Stimulated activated CD4-positive, alpha-beta T cell treated with anti-CD3 and anti-CD28 coated beads, Interleukin-2, amount 100 ng/mL, for 4 hours (primary cell): ENCODE measurements at regions not wholly inside any gene's neighbourhood (a gene's known extent, or its start where the extent isn't known, plus 50 kb on each side); places are given as distances from the start of the nearest gene placed in this dataset.
"Not testable (repeated sequence)": the region's sequence is repeated elsewhere in the genome, so short reads cannot be mapped to it uniquely, and the experiment has no call there.

Source experiments
- DNase-seq: peaks from one replicate; pipeline ENCODE4 v3.0.0-alpha.2; 2020; ENCODE audit warnings: low read depth

GRCh38 chr3:104396974-104397669 is 969.6 kb upstream of the ALCAM start:
- no peak for DNase-seq

GRCh38 chr3:104397713-104398112 is 969.0 kb upstream of the ALCAM start:
- no peak for DNase-seq

GRCh38 chr3:104402902-104403301 is 963.8 kb upstream of the ALCAM start:
- no peak for DNase-seq

- DNase-seq = no peak
These were observed 955.0 kb upstream of the ALCAM start for GRCh38 chr3:104411757-104412156.

GRCh38 chr3:104412608-104413580 is 953.8 kb upstream of the ALCAM start:
- no peak for DNase-seq

GRCh38 chr3:104428337-104428925 is 938.3 kb upstream of the ALCAM start:
- no peak for DNase-seq

GRCh38 chr3:104429727-104430126 is 937.0 kb upstream of the ALCAM start:
- DNase-seq = no peak

- DNase-seq = no peak
These were observed 930.2 kb upstream of the ALCAM start for GRCh38 chr3:104436506-104436905.

GRCh38 chr3:104437131-104437750 is 929.5 kb upstream of the ALCAM start:
- no peak for DNase-seq

- no peak for DNase-seq
These were observed 928.8 kb upstream of the ALCAM start for GRCh38 chr3:104437891-104438290.

- DNase-seq = no peak
These were observed 928.0 kb upstream of the ALCAM start for GRCh38 chr3:104438706-104439105.

- DNase-seq = not testable (repeated sequence)
These were observed 921.3 kb upstream of the ALCAM start for GRCh38 chr3:104445252-104445919.

GRCh38 chr3:104447681-104448080 is 919.0 kb upstream of the ALCAM start:
- DNase-seq = no peak

GRCh38 chr3:104452697-104453096 is 914.0 kb upstream of the ALCAM start:
- DNase-seq = no peak

GRCh38 chr3:104458657-104459056 is 908.1 kb upstream of the ALCAM start:
- DNase-seq = no peak

- no peak for DNase-seq
These were observed 906.0 kb upstream of the ALCAM start for GRCh38 chr3:104460477-104461406.

- DNase-seq = no peak
These were observed 905.3 kb upstream of the ALCAM start for GRCh38 chr3:104461431-104461830.

- no peak for DNase-seq
These were observed 894.5 kb upstream of the ALCAM start for GRCh38 chr3:104472221-104472620.

GRCh38 chr3:104474011-104474410 is 892.7 kb upstream of the ALCAM start:
- DNase-seq = no peak

GRCh38 chr3:104503022-104503421 is 863.7 kb upstream of the ALCAM start:
- DNase-seq = no peak
